Fibroblast of lung (primary cell): ENCODE measurements at regions not wholly inside any gene's neighbourhood (a gene's known extent, or its start where the extent isn't known, plus 50 kb on each side); places are given as distances from the start of the nearest gene placed in this dataset.

Experiments
- CTCF ChIP-seq, 2 donors: IDR thresholded peaks in 1 of 2; conservative IDR thresholded peaks in 1 of 2; 1 replicate in 1 of 2; 2 replicates in 1 of 2; pipeline ENCODE4 v1.5.1; 2011 to 2012; ENCODE audit warnings: low read length in 2 of 2, control low read depth in 1 of 2, inconsistent platforms in 1 of 2, low read depth in 1 of 2, mild to moderate bottlenecking in 1 of 2
- EZH2 ChIP-seq: IDR thresholded peaks from 2 replicates; pipeline ENCODE4 v1.5.1; 2012; ENCODE audit warnings: low read length, control low read depth, mild to moderate bottlenecking; ENCODE audit errors: missing control alignments

GRCh38 chr5:43839218-43839617 lies 236.2 kb downstream of the NNT start:
- TF ChIP-seq CTCF (conservative IDR thresholded peaks at IDR 0.05 in 1 of 2, IDR thresholded peaks at IDR 0.05 in 1 of 2; ENCODE audit: low read depth in 1 of 2, low read length in 2 of 2) (no peak), EZH2 (no peak)
